ENCODE measurements at regions not wholly inside any gene's neighbourhood (a gene's known extent, or its start where the extent isn't known, plus 50 kb on each side); places are given as distances from the start of the nearest gene placed in this dataset.

GRCh38 chr12:20245491-20245890 is 122.8 kb upstream of the PDE3A start:
- TF ChIP-seq SP1 (IDR thresholded peaks at IDR 0.05) (no peak), L3MBTL2 (conservative IDR thresholded peaks at IDR 0.05) (no peak), FOXM1 (IDR thresholded peaks at IDR 0.05; ENCODE audit: borderline replicate concordance) (no peak)

All from HEK293T (cell line).